GM10248 (cell line): ENCODE measurements at regions not wholly inside any gene's neighbourhood (a gene's known extent, or its start where the extent isn't known, plus 50 kb on each side); places are given as distances from the start of the nearest gene placed in this dataset.

ENCODE experiments used
- CTCF ChIA-PET: fragments of 300-600 bp; sonication (Branson Sonifier 250); formaldehyde crosslinking; extraction: SDS; loops from one replicate; lab custom pipeline; 2021; ENCODE audit warnings: antibody characterized with exemption; lab: Yijun Ruan, JAX
- POLR2A ChIA-PET: fragments of 350-650 bp; sonication (Branson Sonifier 250); formaldehyde crosslinking; extraction: SDS; loops from one replicate; lab custom pipeline; 2020; ENCODE audit warnings: antibody characterized with exemption; lab: Yijun Ruan, JAX
- DNase-seq: peaks from one replicate; pipeline ENCODE4 v3.0.0; 2012; ENCODE audit errors: extremely low spot score
- TF ChIP-seq, protein P1 (sequence below): IDR thresholded peaks from 2 replicates; pipeline ENCODE4 v1.5.1; 2012; ENCODE audit warnings: mild to moderate bottlenecking, low read depth; ENCODE audit errors: extremely low read depth, missing control alignments, control extremely low read depth

- ChIA-PET POLR2A (no interaction called here), CTCF (interaction anchor here (0.7 to 4.4 kb wide), 5 partner anchors 9 to 356 kb away, joined by 3 to 22 read pairs (median 7); no protein-coding TSS in a partner anchor)
- TF ChIP-seq, protein P1, sequence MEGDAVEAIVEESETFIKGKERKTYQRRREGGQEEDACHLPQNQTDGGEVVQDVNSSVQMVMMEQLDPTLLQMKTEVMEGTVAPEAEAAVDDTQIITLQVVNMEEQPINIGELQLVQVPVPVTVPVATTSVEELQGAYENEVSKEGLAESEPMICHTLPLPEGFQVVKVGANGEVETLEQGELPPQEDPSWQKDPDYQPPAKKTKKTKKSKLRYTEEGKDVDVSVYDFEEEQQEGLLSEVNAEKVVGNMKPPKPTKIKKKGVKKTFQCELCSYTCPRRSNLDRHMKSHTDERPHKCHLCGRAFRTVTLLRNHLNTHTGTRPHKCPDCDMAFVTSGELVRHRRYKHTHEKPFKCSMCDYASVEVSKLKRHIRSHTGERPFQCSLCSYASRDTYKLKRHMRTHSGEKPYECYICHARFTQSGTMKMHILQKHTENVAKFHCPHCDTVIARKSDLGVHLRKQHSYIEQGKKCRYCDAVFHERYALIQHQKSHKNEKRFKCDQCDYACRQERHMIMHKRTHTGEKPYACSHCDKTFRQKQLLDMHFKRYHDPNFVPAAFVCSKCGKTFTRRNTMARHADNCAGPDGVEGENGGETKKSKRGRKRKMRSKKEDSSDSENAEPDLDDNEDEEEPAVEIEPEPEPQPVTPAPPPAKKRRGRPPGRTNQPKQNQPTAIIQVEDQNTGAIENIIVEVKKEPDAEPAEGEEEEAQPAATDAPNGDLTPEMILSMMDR = no peak
Observed at GRCh38 chr3:59567661-59568060, 517.8 kb upstream of the CFAP20DC start.

DNA sequence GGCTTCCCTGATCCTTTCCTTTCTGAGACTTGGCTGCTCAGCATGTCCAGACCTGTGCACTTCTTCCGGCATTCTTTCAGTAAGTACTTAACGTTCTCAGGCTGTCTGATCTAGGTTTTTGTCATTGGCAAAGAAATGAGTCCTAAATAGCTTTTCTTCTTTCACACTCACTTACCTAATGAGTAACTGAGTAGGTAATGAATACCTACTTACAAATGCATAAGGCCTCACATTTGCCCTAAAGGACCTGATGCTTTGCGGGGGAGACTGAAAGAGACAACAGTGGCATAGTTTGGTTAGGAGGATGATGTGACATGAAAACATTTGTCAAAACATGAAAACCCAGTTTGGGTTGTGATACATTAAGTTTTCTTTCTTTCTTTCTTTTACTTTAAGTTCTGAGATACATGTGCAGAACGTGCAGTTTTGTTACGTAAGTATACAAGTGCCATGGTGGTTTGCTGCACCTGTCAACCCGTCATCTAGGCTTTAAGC, 516.7 kb upstream of the CFAP20DC start:
- ChIA-PET CTCF (interaction anchor here (1.5 to 4.4 kb wide), 3 partner anchors 9 to 30 kb away, joined by 3 to 22 read pairs (median 8); no protein-coding TSS in a partner anchor), POLR2A (no interaction called here)
- peak; percentile 52 for DNase-seq
- TF ChIP-seq, protein P1 = no peak

More at GRCh38 chr3:59567661-59568060, 517.8 kb upstream of the CFAP20DC start:
- DNase-seq = no peak

DNA sequence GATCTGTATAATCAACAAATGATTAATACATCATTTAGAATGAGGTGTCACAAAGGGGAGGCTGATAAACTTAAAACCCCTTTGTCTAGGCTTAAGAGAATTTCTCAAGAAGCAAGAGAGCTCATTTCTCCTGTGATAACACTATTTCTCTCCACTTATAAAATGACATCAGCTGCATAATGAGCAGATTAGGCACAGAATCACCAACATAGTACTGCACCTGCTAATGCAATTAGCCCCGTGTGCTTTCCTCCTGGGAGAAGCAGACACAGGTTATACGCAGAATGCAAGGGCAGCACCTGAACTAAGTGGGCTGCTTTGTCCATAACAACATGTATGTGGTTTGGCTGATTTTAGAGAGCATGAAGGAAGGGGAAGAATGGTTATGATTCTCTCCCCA, 515.3 kb upstream of the CFAP20DC start:
- CTCF ChIA-PET = interaction anchor here (1.5 to 4.4 kb wide), 2 partner anchors 12 to 29 kb away, joined by 3 to 22 read pairs; no protein-coding TSS in a partner anchor
- TF ChIP-seq, protein P1 = no peak
- DNase-seq = no peak

GRCh38 chr3:59563966-59564365, 514.1 kb upstream of the CFAP20DC start:
- DNase-seq = no peak
- ChIA-PET POLR2A (no interaction called here), CTCF (no interaction called here)
- TF ChIP-seq, protein P1 = no peak

More for the DNA sequence above, 515.3 kb upstream of the CFAP20DC start:
- POLR2A ChIA-PET = no interaction called here

DNA sequence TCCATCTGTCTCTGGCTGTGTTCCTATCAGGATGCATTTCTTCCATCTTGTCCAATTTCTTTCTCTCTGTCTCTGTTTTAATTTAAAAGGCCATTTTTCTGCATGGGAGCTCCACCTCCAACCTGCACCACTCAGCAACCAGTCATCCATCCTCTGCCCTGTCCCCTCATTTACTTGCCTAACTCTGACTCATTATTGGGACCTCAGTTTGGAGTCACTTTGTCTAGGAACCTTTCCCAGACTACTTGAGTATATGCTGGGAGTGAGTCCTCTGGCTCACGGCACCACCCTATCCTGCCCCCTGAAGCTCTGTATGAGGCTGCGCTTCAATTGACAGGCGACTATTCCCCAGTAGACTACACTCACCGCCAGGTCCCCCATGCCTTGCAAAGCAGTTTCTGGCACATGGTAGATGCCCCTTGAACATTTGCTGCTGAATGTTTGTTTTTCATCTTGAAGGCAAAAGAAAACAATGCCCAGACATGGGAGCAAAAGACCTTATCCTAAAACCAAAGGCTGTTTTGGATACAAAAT, 513.3 kb upstream of the CFAP20DC start:
- POLR2A ChIA-PET = no interaction called here

GRCh38 chr3:59559721-59560435, 510.1 kb upstream of the CFAP20DC start:
- TF ChIP-seq, protein P1 = no peak
- no peak for DNase-seq
- CTCF ChIA-PET = interaction anchor here (1.3 to 3.2 kb wide), 2 partner anchors 12 to 16 kb away, joined by 3 to 15 read pairs; no protein-coding TSS in a partner anchor
- POLR2A ChIA-PET = no interaction called here

More for the DNA sequence above, 513.3 kb upstream of the CFAP20DC start:
- CTCF ChIA-PET = interaction anchor here (0.8 kb wide), 1 partner anchor 12 kb away, joined by 3 read pairs; no protein-coding TSS in a partner anchor
- TF ChIP-seq, protein P1 = no peak
- no peak for DNase-seq
